ENCODE measurements at regions not wholly inside any gene's neighbourhood (a gene's known extent, or its start where the extent isn't known, plus 50 kb on each side); places are given as distances from the start of the nearest gene placed in this dataset.

- Histone ChIP-seq H3K27me3 (no peaks in the 10 kb centered on the region), H3K4me1 (no peaks in the 10 kb centered on the region), H3K27ac (no peak overlapping the region), H3K4me3 (no peak overlapping the region), H3K9me3 (no peaks in the 10 kb centered on the region), H3K36me3 (no peaks in the 10 kb centered on the region)
- no peak for DNase-seq (ENCODE audit: low spot score in 2 of 2)
- 82% methylated on average over 4 of the region's 4 CpGs for WGBS
- TF ChIP-seq EP300 (IDR thresholded peaks at IDR 0.05) (no peak), POLR2AphosphoS5 (IDR thresholded peaks at IDR 0.05) (no peak), CTCF (IDR thresholded peaks at IDR 0.05) (no peak), POLR2A (IDR thresholded peaks at IDR 0.05) (no peak)
These were observed 1947.1 kb downstream of the OLFM4 start for GRCh38 chr13:54975676-54976075.

- TF ChIP-seq CTCF (IDR thresholded peaks at IDR 0.05) (no peak), POLR2AphosphoS5 (IDR thresholded peaks at IDR 0.05) (no peak), POLR2A (IDR thresholded peaks at IDR 0.05) (no peak), EP300 (IDR thresholded peaks at IDR 0.05) (no peak)
- H3K4me1 ChIP-seq = no peaks in the 10 kb centered on the region
- H3K27me3 ChIP-seq = no peaks in the 10 kb centered on the region
- 54% methylated on average over 3 of the region's 3 CpGs for WGBS
- H3K4me3 ChIP-seq = no peak overlapping the region
- DNase-seq (ENCODE audit: low spot score in 2 of 2) = no peak
- H3K27ac ChIP-seq = no peak overlapping the region
- H3K9me3 ChIP-seq = no peaks in the 10 kb centered on the region
- H3K36me3 ChIP-seq = no peaks in the 10 kb centered on the region
These were observed 1952.0 kb downstream of the OLFM4 start for GRCh38 chr13:54980651-54981050.

- 82% methylated on average over 4 of the region's 4 CpGs for WGBS
These were observed 1960.8 kb downstream of the OLFM4 start for GRCh38 chr13:54989418-54989817.

GRCh38 chr13:54999399-54999907, 1970.8 kb downstream of the OLFM4 start:
- DNase-seq (ENCODE audit: low spot score in 2 of 2) = no peak
- Histone ChIP-seq H3K27me3 (no peaks in the 10 kb centered on the region), H3K4me1 (no peaks in the 10 kb centered on the region), H3K27ac (no peak overlapping the region), H3K4me3 (no peak overlapping the region), H3K9me3 (no peaks in the 10 kb centered on the region), H3K36me3 (no peaks in the 10 kb centered on the region)
- TF ChIP-seq POLR2A (IDR thresholded peaks at IDR 0.05) (no peak), POLR2AphosphoS5 (IDR thresholded peaks at IDR 0.05) (no peak), EP300 (IDR thresholded peaks at IDR 0.05) (no peak), CTCF (IDR thresholded peaks at IDR 0.05) (no peak)
- 89% methylated on average over 2 of the region's 2 CpGs for WGBS

More at GRCh38 chr13:54989418-54989817, 1960.8 kb downstream of the OLFM4 start:
- Histone ChIP-seq H3K4me1 (no peaks in the 10 kb centered on the region), H3K9me3 (peaks cover 4% of the 10 kb centered on the region), H3K36me3 (no peaks in the 10 kb centered on the region), H3K4me3 (no peak overlapping the region), H3K27me3 (no peaks in the 10 kb centered on the region), H3K27ac (no peak overlapping the region)
- TF ChIP-seq EP300 (IDR thresholded peaks at IDR 0.05) (no peak), POLR2A (IDR thresholded peaks at IDR 0.05) (no peak), POLR2AphosphoS5 (IDR thresholded peaks at IDR 0.05) (no peak), CTCF (IDR thresholded peaks at IDR 0.05) (no peak)
- no peak for DNase-seq (ENCODE audit: low spot score in 2 of 2)

GRCh38 chr13:55000043-55000442, 1971.4 kb downstream of the OLFM4 start:
- TF ChIP-seq CTCF (IDR thresholded peaks at IDR 0.05) (no peak), POLR2A (IDR thresholded peaks at IDR 0.05) (no peak), EP300 (IDR thresholded peaks at IDR 0.05) (no peak)
- no peaks in the 10 kb centered on the region for H3K27me3 ChIP-seq
- no peaks in the 10 kb centered on the region for H3K4me1 ChIP-seq
- no peak overlapping the region for H3K4me3 ChIP-seq
- DNase-seq (ENCODE audit: low spot score in 2 of 2) = no peak
- 82% methylated on average over 3 of the region's 3 CpGs for WGBS
- H3K27ac ChIP-seq = no peak overlapping the region
- no peaks in the 10 kb centered on the region for H3K36me3 ChIP-seq
- H3K9me3 ChIP-seq = no peaks in the 10 kb centered on the region

All from suprapubic skin (tissue), 4 donors.